HG03439 (cell line): ENCODE measurements at regions not wholly inside any gene's neighbourhood (a gene's known extent, or its start where the extent isn't known, plus 50 kb on each side); places are given as distances from the start of the nearest gene placed in this dataset.
"Not testable (repeated sequence)": the region's sequence is repeated elsewhere in the genome, so short reads cannot be mapped to it uniquely, and the experiment has no call there.

ENCODE experiments used
- ATAC-seq: cut with Tn5 transposase; IDR thresholded peaks from one replicate; pipeline ENCODE4 v1.9.1; 2021; ENCODE audit warnings: mild to moderate bottlenecking, moderate library complexity; ENCODE audit not compliant: unreplicated experiment

DNA sequence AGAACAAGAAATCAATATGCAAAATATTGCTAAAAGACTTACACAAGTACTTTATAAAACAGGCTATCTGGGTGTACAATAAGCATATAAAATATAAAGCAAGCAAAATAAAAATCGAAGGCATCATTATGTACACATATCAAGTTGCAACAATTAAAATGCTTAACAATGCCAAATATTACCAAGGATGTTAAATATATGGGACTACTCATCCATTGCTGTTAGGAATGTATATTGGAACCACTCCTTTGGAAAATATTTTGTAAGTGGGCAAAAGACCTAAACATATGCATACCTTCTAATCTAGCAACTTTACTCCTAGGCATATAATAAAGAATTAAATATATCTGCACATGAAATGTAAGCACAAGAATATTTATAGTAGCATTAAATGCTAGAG is 632.6 kb upstream of the COX7C start:
- ATAC-seq: no peak

DNA sequence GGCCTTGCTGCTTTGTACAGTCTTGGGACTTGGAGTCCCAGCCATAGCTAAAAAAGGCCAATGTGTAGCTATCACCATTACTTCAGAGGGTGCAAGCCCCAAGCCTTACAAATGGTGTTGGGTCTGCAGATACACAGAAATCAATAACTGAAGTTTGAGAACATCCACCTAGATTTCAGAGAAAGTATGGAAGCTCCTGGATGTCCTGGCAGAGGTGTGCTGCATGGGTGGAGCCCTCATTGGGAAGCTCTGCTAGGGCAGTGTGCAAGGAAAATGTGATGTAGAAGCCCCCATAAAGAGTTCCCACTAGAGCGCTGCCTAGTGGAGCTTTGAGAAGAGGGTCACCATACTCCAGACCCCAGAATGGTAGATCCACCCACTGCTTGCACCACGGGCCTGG is 626.7 kb upstream of the COX7C start:
- no peak for ATAC-seq

DNA sequence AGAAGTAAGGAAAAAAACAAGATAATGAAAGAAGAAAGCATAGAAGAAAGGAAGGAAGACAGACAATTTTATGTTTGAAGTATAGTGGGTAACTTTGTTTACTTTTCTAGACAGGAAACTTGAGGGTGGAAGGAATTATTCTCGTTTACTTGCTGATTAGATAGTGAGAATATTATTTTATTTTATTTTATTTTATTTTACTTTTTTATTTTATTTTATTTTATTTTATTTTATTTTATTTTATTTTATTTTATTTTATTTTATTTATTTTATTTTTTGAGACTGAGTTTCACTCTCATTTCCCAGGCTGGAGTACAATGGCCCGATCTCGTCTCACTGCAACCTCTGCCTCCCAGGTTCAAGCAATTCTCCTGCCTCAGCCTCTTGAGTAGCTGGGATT is 623.1 kb upstream of the COX7C start:
- not testable (repeated sequence) for ATAC-seq

DNA sequence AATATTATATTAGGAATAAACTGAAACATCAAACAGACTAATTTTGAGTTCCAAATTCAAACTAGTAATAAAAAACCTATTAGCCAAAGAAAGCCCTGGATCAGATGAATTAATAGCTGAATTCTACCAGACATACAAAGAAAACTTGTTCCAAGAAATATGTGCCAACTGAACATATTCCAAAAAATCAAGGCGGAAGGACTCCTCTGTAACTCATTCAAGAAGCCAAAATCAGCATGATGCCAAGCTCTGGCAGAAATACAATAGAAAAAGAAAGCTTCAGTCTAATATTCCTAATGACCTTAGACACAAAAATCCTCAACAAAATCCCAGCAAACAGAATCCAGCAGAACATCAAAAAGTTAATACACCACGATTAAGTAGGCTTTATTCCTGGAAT is 619.1 kb upstream of the COX7C start:
- ATAC-seq: no peak

DNA sequence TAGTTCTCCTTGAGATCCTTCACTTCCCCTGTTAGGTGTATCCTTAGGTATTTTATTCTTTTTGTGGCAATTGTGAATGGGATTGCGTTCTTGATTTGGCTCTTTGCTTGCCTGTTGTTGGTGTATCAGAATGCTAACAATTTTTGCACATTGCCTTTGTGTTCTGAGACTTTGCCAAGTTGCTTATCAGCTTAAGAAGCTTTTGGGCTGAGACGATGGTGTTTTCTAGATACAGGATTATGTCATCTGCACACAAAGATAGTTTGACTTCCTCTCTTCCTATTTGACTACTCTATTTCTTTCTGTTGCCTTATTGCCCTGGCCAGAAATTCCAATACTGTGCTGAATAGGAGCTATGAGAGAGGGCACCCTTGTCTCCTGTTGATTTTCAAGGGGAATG is 609.4 kb upstream of the COX7C start:
- no peak for ATAC-seq

DNA sequence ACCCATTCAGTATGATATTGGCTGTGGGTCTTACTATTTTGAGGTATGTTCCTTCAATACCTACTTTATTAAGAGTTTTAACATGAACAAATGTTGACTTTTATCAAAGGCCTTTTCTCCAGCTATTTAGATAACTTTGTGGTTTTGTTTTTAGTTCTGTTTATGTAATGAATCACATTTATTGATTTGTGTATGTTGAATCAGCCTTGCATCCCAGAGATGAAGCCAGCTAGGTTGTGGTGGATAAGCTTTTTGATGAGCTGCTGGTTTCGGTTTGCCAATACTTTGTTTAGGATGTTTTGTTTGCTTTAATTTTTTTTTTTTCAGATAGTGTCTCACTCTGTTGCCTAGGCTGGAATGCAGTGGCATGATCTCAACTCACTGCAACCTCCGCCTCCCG is 609.0 kb upstream of the COX7C start:
- ATAC-seq: no peak

DNA sequence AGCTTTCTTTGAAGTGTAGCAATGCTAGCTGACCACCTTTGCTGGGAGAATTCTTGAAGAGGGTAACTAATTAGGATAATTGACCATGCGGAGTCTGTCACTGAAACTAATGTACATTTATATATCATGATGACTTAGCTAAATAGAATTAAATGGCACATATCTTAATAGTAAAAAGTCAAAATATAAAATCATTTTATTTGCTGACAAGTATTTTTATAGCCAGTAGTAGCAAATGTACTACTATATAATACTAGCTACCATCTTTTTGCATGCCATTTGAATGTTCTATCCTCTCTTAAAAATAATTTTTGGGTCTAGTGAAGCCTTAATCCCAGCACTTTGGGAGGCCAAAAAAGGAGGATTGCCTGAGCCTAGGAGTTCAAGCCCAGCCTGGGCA is 605.8 kb upstream of the COX7C start:
- ATAC-seq: no peak

DNA sequence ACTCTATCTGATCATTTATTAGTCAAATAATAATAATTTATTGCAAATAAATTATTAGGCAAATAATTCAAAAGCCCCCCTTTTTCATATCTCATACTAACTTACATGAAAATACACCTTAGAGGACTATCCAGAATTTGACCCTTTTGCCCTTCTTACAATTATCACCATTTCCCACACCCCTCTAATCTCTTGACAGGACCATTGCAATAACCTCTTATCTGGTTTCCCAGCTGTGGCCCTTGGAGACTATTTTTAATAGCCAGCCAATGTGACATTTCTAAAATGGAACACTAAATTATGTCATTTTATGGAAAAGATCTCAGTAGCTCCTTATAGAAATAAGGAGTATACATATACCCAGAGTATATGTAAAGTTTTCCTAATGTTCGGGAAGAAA is 588.4 kb upstream of the COX7C start:
- ATAC-seq: no peak

DNA sequence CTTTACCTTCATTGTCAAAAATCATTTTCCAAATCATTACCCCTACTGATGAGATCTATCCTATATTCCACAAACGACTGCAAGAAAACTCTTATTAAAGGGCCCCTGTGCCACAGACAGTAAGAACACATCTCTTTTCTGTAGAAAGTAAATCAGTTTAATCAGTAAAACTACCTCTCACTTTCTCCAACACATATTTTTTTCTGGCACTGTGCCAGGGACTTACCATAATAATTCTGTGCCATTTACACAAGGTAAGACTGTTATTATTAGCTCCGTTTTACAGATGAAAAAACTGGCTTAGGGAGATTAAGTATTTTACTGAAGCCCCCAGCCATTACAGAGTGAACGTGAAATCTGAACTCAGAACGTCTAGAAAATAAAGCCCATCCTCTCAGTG is 587.0 kb upstream of the COX7C start:
- no peak for ATAC-seq

DNA sequence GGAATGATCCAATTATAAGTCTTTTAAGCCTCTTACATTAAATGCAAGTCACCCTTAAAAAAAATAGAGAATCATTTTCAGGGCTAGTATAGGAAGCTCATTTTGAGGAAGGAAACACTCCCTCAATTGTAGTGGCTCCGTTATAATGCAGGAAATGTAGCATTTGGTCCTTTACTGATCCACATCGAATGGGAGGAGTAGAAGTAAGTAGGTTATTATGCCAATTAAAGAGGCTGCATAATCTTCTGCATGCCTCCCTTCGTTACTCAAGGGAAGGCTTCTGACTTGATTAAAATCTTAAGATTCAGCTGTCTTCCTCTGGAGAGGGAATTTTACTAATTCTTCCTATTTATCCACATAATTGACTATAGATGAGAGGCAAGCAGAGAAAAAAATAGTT is 579.2 kb upstream of the COX7C start:
- ATAC-seq: no peak

DNA sequence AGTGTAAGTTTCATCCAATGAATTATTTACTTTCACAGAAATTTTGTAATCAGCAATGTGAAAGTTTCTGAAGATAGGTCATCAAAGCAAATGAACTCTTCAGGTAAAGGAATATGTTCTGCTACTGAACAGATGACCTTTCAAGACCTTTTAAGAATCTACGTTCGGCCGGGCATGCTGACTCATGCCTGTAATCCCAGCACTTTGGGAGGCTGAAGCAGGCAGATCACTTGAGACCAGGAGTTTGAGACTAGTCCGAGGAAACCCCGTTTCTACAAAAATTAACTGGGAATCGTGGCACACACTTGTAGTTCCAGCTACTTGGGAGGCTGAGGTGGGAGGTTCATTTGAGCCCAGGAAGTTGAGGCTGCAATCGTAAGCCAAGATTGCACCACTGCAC is 578.4 kb upstream of the COX7C start:
- no peak for ATAC-seq

DNA sequence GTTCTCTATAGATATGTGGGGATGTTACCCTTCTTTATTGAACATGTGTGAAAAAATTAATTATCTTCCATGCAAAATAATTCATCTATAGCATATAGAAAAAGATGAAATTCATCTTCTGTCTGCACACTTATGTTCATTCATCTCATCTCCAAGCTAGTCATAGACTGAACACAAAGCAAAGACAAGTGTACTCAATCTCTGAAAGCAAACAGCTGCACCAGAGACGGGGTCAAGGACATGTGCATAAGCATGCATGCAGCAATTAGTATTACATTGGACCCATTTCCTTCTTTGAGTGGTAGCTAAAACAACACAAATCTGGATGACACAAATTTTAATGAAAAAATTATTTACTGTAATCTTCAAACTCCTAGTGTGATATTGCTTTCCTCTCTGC is 547.0 kb upstream of the COX7C start:
- no peak for ATAC-seq

DNA sequence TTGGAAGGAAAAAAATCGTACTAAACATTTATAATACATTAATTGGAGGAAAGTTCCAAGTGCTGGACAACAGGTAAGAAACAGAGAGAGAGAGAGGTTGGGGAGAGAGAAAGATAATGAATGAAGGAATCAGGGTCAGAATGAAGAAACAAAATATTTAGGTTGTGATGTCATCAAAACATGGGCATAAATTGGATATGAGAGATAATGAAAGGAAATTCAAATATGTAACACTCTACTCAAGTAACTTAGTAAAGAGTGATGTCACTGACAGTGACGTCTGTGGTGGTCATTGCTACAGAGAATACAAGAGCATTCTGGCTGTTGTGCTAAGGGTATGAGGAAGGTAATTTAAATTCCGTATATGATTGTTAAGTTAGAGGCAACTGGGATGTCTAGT is 543.4 kb upstream of the COX7C start:
- ATAC-seq: no peak

DNA sequence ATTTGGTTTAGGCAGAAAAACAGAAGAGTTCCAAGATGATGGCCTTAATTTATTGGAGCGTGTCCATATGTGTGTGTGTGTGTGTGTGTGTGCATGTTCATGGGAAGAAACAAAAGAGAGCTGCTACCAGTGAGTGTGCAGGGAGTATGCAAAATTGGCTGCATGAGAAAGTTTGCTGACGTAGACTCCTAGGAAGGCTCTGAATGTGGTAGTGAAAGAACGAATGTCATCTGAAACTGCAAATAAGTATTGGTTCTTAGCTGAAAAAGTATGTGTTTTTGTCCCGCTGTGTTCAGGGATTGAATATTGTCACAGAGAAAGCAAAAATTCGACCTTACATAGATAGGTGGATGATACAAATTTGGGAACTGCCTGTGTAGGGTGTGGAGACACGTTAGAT is 542.6 kb upstream of the COX7C start:
- ATAC-seq: no peak

DNA sequence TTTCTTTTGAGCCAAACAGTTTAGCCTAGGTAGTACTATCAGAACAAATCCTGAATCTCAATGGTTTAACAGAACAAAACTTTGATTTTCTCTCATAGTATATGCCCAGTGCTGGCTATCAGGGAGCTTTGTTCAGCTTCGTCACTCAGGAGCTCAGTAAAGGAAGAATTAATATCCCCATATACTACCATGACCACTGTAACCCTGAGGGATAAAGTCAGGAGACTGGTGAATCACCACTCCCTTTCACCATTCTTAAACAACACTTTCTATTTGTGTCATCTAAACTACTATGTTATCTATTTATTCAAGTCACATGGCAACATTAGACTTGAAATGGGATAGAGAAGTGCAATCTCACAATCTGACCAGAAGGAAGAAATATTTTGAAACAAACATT is 522.6 kb upstream of the COX7C start:
- no peak for ATAC-seq

DNA sequence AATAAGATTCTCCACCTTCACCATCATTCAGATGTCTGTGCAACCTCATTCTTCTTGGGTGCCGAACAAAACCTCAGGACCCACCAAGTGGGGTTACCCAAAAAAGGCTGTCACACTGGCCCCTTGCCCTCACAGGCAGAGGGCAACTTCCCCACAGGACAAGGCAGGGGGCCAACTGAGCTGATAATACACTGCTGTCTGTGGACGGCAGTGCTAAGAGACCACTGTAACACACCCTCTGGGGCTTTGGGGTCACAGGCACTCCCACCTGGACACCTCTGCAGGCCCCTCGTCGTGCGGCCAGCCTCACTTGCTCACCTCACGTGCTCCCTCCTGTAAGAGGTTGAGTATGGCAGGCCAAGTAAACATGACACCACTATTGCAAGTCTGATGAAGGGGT is 515.8 kb upstream of the COX7C start:
- ATAC-seq: no peak

DNA sequence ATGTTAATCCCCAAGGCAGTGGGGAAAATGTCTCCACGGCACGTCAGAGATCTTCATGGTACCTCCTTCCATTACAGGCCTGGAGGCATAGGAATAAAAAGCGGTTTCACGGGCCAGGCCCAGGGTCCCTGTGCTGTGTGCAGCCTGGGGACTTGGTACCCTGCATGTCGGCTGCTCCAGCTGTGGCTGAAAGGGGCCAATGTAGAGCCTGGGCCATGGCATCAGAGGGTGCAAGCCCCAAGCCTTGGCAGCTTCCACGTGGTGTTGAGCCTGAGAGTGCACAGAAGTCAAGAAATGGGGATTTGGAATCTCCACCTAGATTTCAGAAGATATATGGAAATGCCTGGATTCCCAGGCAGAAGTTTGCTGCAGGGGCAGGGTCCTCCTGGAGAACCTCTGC is 508.9 kb upstream of the COX7C start:
- no peak for ATAC-seq

DNA sequence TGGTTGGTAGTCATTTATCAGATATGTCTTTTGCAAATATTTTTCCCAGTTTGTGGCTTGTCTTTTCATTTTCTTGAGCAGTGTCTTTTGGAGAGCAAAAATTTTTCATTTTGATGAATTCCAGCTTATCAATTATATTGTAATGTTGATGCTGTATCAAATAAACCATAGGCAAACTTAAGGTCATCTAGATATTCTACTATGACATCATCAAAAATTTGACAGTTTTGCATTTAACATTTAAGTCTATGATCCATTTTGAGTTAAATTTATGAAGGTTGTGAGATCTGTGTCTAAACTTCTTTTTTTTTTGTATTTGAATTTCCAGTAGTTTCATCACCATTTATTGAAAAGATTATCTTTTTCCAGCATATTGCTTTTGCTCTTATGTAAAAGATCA is 505.5 kb upstream of the COX7C start:
- ATAC-seq: no peak

DNA sequence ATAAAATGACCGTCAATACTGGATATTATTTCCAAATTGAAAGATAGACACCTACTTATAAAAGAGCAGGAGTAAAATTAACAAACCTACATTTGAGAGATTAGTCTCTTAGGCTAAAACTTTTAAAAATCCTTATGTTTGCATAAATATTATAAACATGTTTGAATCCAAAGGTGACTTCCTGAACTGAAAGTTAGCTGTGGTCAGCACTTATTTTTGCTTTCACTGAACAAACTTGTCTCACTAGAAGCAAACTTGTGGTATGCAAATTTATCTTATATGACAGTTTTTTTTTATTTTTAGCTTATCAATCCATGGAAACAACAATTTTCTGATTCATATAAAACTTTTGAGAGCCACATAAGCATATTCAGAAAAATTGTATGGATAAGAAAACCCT is 502.6 kb upstream of the COX7C start:
- no peak for ATAC-seq

DNA sequence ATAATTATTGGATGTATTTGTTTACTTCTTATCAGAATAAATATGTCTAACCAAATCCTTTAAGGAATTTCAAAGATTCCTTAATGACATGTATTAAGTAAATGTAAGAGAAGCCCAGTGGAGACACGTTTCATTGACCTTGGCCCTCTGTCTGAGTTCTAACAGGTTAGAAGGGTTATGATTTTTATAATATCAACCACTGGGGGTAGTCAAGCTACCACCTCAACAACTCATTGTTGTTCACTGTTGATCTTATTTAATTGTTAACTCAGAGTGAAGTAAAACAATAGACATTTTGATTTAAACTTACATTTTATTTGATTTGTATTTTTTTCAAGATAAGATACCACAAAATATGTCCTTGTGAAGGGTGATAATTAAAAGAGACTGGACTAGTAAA is 499.2 kb upstream of the COX7C start:
- peak; percentile 67 for ATAC-seq

DNA sequence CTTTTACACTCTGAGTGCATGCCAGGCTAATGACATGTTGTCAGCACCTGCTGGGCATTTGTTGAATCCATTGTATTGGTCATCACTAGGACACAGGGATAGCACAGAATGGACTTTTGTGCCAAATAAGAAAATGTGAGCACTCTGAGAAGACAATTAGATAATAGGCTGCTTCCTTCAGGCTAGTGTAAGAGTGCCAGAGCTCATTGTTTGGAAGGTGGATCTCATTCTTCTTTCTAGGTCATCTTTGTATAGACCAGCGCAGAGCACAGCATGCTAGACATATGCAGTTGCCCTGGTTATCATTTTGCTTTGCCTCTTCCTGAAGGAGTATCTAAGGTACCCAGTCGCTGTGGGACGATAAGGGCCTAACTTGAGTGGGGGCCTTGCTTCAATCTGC is 493.4 kb upstream of the COX7C start:
- ATAC-seq: no peak

DNA sequence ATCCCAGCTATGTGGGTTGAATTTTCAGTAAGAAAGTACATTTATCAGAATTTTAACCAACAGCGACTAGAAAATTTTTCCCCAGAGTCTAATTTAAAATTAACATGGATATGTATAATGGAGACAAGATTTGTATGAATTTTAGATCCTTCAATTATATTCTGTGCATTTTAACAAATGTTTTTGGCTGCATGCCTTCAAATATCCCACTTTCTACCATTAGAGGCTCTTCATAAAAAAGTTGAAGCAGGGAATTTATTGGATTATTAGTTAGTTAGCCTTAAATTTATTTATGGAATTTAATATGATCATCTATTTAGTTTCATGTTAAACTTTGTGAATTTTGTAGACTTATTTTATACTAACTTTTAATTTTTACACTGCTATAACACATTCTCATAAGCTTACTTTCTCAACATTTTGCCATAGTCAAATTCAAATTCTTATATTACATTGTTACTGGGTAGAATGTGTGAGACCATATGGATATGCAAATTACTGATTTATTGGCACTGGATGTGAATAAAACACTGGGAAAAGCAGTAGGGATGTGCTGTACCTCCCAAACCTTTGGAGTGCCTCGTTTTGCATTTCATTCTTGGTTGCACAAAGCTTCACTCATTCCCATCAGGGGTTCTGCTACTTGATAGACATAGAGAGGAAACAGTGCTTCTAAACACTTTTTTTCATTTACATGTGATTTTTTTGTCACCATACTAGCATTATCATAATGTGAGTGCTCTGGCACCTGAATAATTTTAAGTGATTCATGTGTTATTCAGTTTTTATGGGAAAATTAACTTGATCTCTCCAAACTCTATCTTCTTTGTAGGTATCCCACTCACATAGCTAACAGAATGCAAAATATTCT is 491.8 kb upstream of the COX7C start:
- ATAC-seq: no peak

DNA sequence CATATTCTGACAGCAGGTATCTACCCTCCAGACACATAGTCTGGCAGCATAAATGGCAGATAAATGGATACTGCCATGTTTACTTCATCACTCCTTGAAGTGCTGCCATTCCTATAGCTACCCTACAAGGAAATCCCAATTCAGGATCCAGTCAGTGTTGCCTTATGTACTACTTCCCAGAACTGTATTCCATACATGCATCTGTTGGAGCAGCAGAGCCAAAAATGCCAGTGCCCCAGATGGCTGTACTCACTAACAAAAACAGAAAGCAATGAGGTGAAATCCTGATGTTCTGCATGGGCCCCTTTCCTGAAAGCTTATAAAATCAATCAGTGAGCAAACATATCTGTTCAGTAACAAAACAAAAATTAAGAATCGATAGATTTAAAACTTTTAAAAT is 490.0 kb upstream of the COX7C start:
- ATAC-seq: no peak
